HG03457 (cell line): ENCODE measurements at regions not wholly inside any gene's neighbourhood (a gene's known extent, or its start where the extent isn't known, plus 50 kb on each side); places are given as distances from the start of the nearest gene placed in this dataset.

Source experiments
- ATAC-seq: cut with Tn5 transposase; IDR thresholded peaks from one replicate; pipeline ENCODE4 v1.9.1; 2021; ENCODE audit warnings: moderate number of reproducible peaks; ENCODE audit not compliant: unreplicated experiment

GRCh38 chr4:14850455-14851097 is 151.7 kb upstream of the CPEB2 start:
- no peak for ATAC-seq

GRCh38 chr4:14853176-14853943 is 148.9 kb upstream of the CPEB2 start:
- no peak for ATAC-seq

GRCh38 chr4:14855719-14856061 is 146.6 kb upstream of the CPEB2 start:
- no peak for ATAC-seq

- ATAC-seq = peak; percentile 98
These were observed 146.0 kb upstream of the CPEB2 start for GRCh38 chr4:14856062-14856933.

- no peak for ATAC-seq
These were observed 145.4 kb upstream of the CPEB2 start for GRCh38 chr4:14856934-14857235.

GRCh38 chr4:14857475-14857874 is 144.8 kb upstream of the CPEB2 start:
- no peak for ATAC-seq

GRCh38 chr4:14857981-14858380 is 144.3 kb upstream of the CPEB2 start:
- no peak for ATAC-seq

GRCh38 chr4:14862891-14863290 is 139.4 kb upstream of the CPEB2 start:
- ATAC-seq = no peak

- no peak for ATAC-seq
These were observed 138.6 kb upstream of the CPEB2 start for GRCh38 chr4:14863418-14864364.

- no peak for ATAC-seq
These were observed 137.8 kb upstream of the CPEB2 start for GRCh38 chr4:14864365-14865030.

- ATAC-seq = no peak
These were observed 137.3 kb upstream of the CPEB2 start for GRCh38 chr4:14865031-14865366.

GRCh38 chr4:14865804-14866203 is 136.5 kb upstream of the CPEB2 start:
- no peak for ATAC-seq

GRCh38 chr4:14867847-14868246 is 134.4 kb upstream of the CPEB2 start:
- no peak for ATAC-seq

- ATAC-seq = no peak
These were observed 133.6 kb upstream of the CPEB2 start for GRCh38 chr4:14868426-14869395.

GRCh38 chr4:14871676-14872430 is 130.4 kb upstream of the CPEB2 start:
- ATAC-seq = no peak

GRCh38 chr4:14874990-14875389 is 127.3 kb upstream of the CPEB2 start:
- peak; percentile 68 for ATAC-seq

- ATAC-seq = peak; percentile 36
These were observed 124.7 kb upstream of the CPEB2 start for GRCh38 chr4:14877246-14878225.
